HG03439 (cell line): ENCODE measurements at regions not wholly inside any gene's neighbourhood (a gene's known extent, or its start where the extent isn't known, plus 50 kb on each side); places are given as distances from the start of the nearest gene placed in this dataset.
"Not testable (repeated sequence)": the region's sequence is repeated elsewhere in the genome, so short reads cannot be mapped to it uniquely, and the experiment has no call there.

Experiments used
- ATAC-seq: cut with Tn5 transposase; IDR thresholded peaks from one replicate; pipeline ENCODE4 v1.9.1; 2021; ENCODE audit warnings: mild to moderate bottlenecking, moderate library complexity; ENCODE audit not compliant: unreplicated experiment

DNA sequence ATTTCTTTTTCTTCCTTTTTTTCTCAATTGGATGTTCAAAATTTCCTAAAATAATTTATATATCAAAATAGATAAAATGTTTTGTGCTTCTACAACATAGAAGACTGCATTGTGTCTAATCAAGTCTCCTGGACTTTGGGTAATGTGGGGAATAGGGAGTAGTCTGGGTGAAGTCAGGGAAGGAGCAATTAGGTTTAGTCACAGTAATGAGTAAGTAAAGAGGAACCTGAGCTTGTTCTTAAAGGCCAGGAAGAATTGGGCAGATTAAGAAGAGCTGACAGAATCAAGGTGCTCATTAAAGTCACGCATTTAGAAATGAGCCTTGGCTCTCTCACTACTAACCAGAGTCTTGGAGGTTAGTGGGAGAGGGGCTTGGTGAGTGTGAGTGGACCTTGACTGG lies 233.3 kb upstream of the SSTR1 start:
- no peak for ATAC-seq

DNA sequence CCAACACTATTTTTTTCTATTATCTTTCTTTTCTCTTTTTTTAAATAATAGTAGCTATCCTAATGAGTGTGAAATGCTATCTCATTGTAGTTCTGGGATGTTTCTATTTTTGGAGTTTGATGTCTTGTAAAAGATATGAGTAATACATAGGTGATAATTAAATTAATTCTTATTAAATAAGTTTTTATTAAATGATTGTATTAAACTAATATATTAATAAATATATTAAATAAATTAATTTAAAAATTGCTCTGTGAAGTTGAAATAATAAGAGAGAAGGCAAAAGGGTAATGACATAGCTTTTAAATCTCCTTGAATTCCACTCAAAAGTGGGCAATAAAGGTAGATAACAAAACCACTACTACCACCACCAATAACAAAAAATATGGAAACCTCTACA lies 230.2 kb upstream of the SSTR1 start:
- no peak for ATAC-seq

GRCh38 chr14:37985826-37986470 lies 221.8 kb upstream of the SSTR1 start:
- ATAC-seq, result no peak

DNA sequence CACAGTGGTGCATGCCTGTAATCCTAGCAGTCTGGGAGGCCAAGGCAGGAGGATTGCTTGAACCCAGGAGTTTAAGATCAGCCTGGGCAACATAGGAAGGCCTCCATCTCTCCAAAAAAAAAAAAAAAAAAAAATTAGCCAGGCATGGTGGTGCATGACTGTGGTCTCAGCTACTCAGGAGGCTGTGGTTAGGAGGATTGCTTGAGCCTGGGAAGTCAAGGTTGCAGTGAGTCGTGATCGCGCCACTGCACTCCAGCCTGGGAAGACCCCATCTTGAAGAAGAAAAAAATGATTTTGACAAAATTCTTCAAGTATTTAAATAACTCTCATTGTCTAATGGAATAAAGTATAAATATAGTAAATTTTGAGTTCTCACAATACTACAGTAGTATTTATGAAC lies 219.2 kb upstream of the SSTR1 start:
- no peak for ATAC-seq

- no peak for ATAC-seq
Observed at GRCh38 chr14:37991027-37991426, 216.7 kb upstream of the SSTR1 start.

DNA sequence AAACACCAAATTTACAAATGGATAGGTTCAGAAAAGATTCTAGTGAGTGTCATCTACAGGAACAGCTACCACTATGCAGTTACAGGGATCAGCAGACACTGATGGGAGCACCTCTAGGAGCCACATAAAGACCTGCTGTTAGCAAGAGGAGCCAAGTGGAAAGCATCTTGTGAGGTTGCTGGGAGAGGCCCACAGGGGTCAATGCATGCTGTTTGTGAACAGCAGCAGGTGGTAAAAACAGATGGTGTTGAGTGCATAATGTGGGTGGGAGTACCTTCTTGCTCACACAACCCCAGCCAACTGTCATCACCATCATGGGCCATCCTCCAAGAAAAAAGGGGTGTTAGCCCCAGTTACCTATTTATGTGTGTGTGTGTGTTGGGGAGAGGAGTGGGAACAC lies 215.2 kb upstream of the SSTR1 start:
- ATAC-seq, result no peak

- ATAC-seq, result no peak
Observed at GRCh38 chr14:37994846-37995372, 212.8 kb upstream of the SSTR1 start.

GRCh38 chr14:37997017-37997416 lies 210.7 kb upstream of the SSTR1 start:
- ATAC-seq, result no peak

GRCh38 chr14:38000340-38000739 lies 207.4 kb upstream of the SSTR1 start:
- ATAC-seq, result no peak

- no peak for ATAC-seq
Observed at GRCh38 chr14:38001501-38001900, 206.2 kb upstream of the SSTR1 start.

- no peak for ATAC-seq
Observed at GRCh38 chr14:38003746-38004609, 203.7 kb upstream of the SSTR1 start.

DNA sequence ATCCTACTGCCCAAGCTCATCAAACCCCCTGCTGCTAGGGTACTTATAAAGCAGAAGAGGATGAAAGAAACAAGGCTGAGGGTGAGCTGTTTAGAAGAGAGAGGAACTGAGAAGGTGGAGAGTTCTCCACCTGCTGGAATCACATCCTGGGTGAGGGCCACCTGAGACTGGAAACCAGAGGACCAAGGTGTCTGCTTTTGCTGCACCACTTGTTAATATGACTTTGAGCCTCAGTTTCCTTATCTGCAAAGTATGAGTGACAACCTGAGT lies 203.2 kb upstream of the SSTR1 start:
- no peak for ATAC-seq

- ATAC-seq, result not testable (repeated sequence)
Observed at GRCh38 chr14:38011156-38011555, 196.5 kb upstream of the SSTR1 start.

- no peak for ATAC-seq
Observed at GRCh38 chr14:38012056-38012455, 195.6 kb upstream of the SSTR1 start.

DNA sequence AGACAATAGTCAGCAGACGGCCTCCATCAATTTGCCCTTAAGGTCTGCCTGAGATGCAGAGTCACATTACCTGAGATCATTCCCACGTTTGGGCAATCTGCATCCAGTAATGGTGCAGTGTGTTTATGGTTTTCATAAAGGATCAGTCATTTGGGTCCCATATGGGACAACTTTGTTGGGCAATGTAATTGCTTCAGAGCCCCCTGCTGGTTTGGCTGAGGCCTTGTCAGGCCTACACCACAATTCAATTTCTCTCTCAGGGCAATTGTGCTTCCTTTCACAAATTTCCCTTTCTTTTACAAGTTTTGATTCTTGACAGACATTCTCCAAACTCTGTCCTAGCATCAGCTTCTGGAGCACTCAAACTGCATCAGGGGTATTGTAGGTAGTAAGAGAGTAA lies 191.2 kb upstream of the SSTR1 start:
- ATAC-seq, result no peak

GRCh38 chr14:38021861-38022260 lies 185.8 kb upstream of the SSTR1 start:
- no peak for ATAC-seq

DNA sequence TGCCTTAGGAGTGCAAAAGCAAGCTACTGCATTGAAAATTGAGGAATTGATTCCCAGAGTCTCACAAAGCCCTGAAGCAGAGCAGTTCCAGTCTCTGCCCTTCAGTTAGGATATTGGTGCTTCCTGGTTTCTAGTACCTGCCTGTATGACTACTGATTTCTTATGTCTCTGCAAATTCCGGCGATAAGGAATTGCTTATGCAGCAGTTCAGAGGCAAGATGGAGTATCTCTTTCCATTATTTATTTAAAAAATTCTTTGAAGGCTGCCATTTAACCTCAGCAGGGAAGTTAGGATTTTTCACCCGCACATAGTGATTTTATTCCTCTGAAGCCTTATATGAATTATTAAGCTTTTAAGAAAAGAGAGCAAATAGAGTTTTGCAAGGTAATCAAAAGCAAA lies 184.9 kb upstream of the SSTR1 start:
- ATAC-seq, result no peak

DNA sequence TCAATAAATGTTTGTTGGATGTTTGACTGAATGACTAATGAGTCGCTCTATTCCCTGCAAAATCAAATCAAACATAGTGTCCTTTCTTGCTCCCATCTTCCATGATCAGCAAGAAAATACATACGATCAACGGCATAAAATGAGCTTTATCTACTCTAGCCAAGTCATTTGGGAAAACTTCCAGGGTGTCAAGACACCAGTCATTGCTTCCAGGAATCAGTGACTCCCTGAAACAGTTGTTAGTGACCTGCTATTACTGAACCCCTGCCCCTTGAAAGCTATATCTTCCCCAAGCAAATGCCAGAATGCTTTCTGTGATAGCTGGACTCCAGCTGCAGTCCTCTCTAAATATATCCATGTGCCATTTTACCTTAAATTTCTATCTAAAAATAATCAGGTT lies 169.5 kb upstream of the SSTR1 start:
- no peak for ATAC-seq

- ATAC-seq, result no peak
Observed at GRCh38 chr14:38038986-38039385, 168.7 kb upstream of the SSTR1 start.

DNA sequence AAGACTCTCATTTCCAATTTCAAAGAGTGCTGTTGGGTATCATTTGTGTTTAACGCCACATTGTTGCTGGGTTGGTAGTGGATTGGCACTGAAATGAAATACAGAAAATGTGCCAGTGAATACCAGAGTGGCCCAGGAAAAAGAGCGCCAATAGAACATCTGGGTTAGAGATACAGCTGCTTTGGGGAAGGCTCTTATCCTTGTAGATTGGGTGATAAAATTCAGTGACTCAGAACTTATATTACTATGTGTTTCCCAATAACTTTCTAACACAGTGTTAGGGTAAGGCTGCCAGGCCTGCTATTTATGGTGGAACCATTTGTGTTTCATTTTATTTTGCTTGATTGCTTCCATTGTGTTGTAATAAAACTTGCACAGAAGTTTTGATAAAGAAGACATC lies 168.2 kb upstream of the SSTR1 start:
- no peak for ATAC-seq

GRCh38 chr14:38040411-38040810 lies 167.3 kb upstream of the SSTR1 start:
- ATAC-seq, result no peak

GRCh38 chr14:38042322-38042721 lies 165.4 kb upstream of the SSTR1 start:
- no peak for ATAC-seq

DNA sequence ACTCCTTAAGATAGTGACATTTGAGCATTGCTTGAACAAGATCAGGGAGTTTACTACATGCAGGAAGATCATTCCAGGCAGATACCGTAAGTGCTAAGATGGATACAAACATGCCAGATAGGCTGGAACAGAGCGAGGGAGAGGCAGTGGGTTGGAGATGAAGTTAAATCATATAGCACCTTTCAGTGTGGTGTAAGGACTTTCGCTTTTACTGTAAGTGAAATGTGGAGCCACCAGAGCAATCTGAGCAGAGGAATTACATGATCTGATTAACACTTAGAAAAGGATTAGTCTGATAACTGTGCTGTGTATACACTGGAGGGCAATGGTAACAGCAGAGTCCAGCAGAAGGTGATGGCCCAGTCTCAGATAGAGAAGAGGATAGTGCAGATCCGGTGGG lies 163.0 kb upstream of the SSTR1 start:
- no peak for ATAC-seq
